ENCODE measurements at regions not wholly inside any gene's neighbourhood (a gene's known extent, or its start where the extent isn't known, plus 50 kb on each side); places are given as distances from the start of the nearest gene placed in this dataset.

- no peak for TF ChIP-seq POLR2A (IDR thresholded peaks at IDR 0.05)
- no peak for TF ChIP-seq CTCF (IDR thresholded peaks at IDR 0.05)
These were observed 107.6 kb downstream of the C12orf50 start for GRCh38 chr12:87921621-87922020.

All from prostate gland (tissue), 2 donors.